G401 (cell line): ENCODE measurements at regions not wholly inside any gene's neighbourhood (a gene's known extent, or its start where the extent isn't known, plus 50 kb on each side); places are given as distances from the start of the nearest gene placed in this dataset.

Experiments
- DNase-seq: peaks from one replicate; pipeline ENCODE4 v3.0.0-alpha.2; 2015; ENCODE audit warnings: low spot score
- in situ Hi-C: cut with HindIII; loops from 2 replicates; pipeline ENCODE4 v1.10.0; 2016; ENCODE audit warnings: low sequenced_read_pairs, mixed read lengths

DNA sequence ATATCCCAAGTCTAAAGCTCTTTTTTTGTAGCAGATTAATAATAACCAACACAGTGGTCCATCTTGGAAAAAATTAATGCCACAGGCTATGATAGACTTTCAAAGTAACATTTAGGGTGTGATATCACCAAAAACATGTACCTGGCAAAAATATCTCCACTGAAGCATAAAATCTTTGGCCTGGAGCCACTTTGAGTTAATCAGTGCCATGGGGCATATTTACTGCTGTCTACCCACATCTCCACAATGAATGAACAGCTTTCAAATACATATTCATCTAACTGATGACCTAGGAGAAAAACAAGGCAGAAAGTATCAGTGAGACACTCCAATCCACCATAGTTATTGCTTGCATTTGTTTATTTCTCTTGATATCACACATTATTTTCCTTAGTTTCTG lies 296.0 kb upstream of the MDFIC2 start:
- in situ Hi-C loops = no loop called here
- DNase-seq = no peak

DNA sequence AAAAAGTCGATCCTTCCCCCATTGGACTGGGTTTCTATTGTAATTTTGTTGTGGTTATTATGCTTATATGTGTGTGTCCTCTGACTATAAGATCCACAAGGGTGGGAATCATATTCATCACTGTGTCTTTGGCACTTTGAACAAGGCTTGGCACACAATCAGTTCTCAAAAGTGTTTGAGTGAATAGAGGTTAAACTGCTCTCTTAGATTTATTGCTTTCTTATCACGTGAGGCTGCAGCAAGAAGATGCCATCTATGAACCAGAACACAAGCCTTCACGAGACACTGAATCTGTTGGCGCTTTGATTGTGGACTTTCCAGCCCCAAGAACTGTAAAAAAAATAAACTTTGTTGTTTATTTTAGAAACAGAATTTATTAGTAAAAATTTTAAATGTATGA lies 295.0 kb upstream of the MDFIC2 start:
- no peak for DNase-seq
- in situ Hi-C loops = no loop called here

DNA sequence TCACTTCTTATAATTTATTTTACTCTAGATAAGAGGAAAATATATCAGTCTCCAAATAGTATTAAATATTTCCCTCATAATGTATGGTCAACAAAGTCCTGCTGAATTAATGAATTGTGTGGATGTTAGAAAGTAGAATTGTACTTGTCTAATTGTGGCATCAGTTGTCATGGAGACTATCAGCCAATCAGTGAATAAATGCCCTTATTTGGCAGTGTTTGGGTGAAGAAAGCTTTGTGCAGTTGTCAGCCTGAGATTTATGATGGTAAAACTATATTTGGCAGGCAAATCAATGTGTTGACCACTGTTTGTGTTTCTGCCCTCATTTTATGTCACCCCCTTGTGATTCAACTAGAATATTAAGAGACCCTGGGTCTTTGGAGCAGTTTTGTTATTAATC lies 293.6 kb upstream of the MDFIC2 start:
- DNase-seq = no peak
- in situ Hi-C loops = no loop called here

DNA sequence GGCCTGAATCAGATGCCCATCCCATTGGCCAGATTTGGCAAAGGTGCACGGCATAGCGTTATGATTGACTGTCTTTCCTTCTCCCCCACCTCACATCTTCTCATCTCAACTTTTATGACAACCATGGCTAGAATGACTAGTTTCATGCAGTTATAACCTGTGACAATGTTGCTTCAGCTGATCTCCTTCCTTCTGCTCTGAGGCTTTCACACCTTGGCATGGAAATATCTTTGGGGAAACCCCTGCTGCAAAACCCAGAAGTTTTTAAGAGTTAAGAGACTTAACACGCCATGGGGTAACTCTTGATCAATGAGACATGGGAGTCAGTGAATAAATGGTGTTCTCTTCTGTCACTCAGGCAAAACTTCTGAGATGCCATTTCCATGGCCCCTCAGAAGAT lies 290.7 kb upstream of the MDFIC2 start:
- in situ Hi-C loops = no loop called here
- no peak for DNase-seq

DNA sequence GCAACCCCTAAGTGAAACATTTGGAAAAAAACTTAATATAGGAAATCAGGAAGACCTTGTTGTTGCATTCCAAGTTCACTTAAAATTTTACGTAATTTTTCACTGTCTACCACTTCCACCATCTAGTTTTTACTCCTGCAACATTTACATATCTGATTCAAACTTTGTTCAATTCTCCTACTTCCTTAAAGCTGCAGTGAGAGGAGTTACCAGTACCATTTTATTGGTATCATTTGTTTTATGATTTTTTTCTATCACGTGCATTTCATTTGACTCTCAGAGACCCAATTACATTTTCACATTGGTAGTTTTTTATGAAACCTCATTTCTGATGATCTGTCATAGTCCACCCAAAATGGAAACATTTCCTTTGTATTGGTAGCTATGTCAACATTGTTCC lies 284.9 kb upstream of the MDFIC2 start:
- in situ Hi-C loops = no loop called here

DNA sequence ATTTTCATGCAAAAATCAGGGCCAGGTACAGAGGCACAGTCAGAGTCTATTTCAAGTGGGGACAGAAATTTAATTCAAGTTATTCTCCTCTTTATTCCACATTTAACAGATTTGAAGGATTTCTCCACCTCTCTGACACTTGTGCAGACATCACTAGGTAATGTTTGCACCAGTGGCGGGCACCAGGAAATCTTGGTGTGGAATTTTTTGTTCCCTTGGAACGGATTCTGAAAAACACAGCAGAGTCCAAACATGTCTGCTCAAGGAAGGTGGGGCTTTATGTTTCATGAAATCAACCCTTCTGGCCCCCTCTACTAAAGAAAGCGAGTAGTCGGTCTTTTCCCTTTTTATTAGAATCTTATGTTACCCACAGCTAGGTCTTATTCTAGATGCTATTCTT lies 271.2 kb upstream of the MDFIC2 start:
- no peak for DNase-seq
- in situ Hi-C loops = no loop called here

More for the DNA sequence above, 284.9 kb upstream of the MDFIC2 start:
- DNase-seq = no peak

DNA sequence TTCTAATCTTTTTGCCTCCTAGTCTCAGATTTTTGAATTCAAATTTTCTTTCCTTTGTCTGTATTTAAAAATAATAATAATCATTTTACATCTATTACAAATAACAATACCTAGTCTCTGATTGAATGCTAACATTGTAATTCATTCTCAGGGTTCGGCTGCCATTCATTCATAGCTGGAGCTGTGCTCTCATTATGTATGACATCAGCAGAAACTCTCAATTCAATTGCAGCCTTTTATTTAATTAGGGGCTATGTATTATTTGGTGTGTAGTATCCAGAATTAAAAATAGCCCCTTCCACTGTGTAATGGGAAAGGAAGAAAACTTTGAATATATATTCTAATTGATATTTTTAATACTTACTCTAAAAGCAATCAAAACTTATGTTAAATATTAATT lies 270.4 kb upstream of the MDFIC2 start:
- DNase-seq = no peak
- in situ Hi-C loops = no loop called here

DNA sequence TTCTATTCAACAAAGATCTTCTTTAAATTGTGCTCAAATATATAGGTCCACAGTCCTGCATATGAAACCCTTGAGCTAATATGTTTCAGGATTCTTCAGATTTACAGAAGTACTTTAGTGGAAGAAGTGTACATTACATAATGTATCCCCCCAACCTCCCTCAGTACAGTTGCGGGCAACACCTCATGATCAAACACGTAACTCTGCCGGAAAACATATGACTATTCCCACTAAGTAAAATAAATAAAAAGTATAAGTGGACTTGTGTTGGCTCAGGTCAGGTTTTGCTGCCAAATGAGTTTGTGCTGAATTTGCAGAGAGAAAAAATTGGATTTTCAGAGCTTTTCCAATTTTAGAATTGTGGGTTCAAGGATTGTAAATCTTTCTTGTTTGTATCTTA lies 267.6 kb upstream of the MDFIC2 start:
- in situ Hi-C loops = no loop called here
- no peak for DNase-seq

DNA sequence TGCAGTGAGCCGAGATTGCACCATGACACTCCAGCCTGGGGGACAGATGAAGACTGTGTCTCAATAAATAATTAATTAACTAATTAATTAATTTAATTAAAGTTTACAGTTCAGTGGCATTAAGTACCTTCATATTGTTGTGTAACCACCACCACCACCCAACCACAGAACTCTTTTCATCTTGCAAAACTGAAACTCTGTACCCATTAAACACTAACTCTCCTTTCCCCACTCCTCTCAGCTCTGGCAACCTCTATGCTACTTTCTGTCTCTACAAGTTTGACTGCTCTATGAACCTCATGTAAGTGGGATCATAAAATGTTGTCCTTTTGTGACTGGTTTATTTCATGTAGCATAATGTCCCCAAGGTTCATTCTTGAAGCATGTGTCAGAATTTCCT lies 259.3 kb upstream of the MDFIC2 start:
- in situ Hi-C loops = no loop called here
- no peak for DNase-seq

DNA sequence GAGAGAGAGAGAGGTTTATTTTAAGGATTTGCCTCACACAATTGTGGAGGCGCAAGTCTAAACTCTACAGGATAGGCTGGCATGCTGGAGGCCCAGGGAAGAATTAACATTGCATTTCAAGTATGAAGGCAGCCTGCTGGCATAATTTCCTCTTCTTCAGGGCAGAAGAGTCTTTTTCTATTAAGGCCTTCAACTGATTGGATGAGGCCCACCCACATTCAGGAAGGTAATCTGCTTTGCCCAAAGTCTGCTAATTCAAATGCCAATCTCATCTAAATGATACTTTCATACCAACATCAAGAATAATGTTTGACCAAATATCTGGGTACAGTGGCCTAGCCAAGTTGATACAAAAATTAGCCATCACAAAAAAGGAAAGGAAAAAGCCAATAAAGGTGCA lies 258.1 kb upstream of the MDFIC2 start:
- DNase-seq = no peak
- in situ Hi-C loops = no loop called here

DNA sequence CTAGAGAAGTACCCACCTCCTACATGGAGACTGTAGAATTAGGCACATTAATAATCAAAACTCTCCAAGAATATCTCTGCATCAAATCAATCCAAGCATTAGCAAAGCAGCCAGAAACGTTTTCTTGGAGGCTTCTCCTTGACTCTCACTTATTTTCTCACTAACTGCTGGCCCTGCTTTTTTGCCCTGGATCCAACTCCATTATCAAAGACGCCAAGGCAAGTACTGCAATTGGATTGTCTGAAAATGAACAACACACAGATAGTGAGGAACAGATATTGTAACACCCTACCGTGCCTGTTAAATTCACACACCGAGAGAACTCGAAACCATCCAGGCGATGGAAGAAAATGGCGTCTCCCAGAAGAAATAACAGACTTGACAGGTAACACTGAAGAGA lies 256.2 kb upstream of the MDFIC2 start:
- no peak for DNase-seq
- in situ Hi-C loops = no loop called here

DNA sequence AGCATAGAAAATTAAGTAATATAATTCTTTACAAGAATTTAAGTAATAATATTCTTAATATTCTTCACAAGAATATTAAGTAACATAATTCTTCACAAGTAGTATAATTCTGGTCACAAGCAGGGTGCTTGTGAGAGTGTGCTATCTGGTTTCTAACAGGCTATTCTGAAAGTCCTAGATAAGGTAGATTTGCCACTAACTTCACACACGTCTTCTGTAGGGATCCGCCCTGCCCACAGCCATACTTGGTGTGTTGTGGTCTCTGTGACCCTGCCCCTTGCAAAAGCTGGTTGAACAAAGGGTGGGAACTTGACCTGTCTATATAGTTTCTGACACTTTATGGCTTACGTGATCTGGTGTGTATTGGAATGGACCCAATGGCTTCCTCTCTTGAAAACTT lies 253.4 kb upstream of the MDFIC2 start:
- no peak for DNase-seq
- in situ Hi-C loops = no loop called here

DNA sequence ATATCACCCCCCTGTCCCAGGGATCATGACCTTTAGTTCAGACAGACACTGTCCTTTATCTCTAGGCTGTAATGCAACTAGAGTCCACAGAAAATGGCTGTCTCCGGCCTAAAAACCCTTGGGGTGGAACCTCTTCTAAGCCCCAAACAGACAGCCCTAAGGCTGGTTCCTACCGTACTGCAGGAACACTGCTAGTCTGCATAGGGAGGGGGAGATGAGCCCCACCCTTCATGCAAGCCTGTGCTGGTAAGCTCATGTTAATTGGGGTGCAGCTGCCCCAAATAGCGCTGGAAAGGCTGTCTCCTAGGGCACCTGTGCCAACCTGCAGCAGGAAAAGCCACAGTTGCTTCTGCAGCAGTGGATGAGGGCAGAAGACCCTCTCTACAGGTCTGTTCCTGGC lies 252.1 kb upstream of the MDFIC2 start:
- in situ Hi-C loops = no loop called here
- no peak for DNase-seq

DNA sequence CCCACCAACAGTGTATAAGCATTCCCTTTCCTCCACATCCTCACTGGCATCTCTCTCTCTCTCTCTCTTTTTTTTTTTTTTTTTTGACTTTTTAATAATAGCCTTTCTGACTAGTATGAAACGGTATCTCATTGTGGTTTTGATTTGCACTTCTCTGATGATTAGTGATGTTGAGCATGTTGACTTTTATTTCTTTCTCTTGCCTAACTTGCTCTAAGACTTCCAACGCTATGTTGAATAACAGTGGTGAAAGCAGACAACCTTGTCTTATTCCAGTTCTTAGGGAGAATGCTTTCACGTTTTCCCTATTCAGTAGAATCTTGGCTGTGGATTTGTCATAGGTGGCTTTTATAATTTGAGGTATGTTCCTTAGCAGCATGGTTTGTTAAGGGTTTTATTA lies 249.4 kb upstream of the MDFIC2 start:
- DNase-seq = no peak
- in situ Hi-C loops = no loop called here

DNA sequence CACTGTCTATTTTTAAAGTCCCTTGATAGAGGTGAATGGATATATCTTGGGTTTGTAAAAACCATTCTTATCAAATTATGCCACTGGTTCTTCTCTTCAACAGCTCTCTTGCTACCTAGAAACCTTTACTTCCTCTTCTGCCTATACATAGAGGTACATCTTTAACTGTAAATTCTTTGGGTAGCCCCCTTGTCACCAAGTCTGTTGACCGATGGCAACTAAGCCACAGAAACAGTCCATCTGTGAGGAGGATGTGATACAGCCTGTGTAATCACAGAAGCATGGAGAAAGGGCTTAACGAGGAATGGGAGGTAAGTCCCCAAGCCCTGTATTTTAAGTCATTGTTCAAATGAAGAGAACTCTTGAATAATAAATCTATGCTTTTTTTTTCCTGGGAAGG lies 246.5 kb upstream of the MDFIC2 start:
- no peak for DNase-seq
- in situ Hi-C loops = no loop called here

DNA sequence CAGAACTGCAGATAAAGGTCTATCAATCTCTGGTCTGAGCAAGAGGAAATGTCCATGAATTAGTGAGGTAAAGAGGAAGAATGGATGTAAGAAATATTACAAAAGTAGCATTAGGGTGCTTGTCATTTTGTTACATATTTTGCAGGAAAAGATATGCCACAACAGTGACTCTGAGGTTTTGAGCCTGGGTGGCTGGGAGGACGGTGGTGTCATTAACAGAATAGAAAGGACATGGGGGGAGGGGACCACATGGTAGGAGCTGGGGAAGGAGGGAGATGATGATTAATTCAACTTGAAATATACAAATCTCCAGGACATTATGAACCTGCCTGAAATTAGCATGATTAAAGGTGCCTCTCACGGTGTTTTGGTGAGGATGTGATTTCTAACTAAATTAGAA lies 245.5 kb upstream of the MDFIC2 start:
- in situ Hi-C loops = no loop called here
- DNase-seq = no peak

DNA sequence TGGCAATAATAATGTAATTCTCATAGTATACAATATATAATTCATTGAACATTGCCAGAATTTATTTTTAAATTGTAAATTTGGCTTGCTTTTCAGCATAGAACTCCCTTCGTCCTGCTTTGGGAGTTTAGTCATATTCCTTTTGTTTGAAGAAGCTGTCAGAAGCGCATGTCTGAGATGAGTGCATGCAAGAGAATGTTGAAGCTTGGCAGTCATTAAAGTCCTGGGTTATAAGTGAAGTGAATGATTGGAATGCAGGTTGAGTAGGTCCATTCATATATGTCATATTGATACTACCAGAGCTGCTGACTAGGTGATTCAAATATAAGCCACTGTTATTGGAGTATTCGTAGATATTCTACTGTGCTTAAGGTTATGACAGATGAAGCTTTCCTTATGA lies 243.6 kb upstream of the MDFIC2 start:
- no peak for DNase-seq
- in situ Hi-C loops = no loop called here

DNA sequence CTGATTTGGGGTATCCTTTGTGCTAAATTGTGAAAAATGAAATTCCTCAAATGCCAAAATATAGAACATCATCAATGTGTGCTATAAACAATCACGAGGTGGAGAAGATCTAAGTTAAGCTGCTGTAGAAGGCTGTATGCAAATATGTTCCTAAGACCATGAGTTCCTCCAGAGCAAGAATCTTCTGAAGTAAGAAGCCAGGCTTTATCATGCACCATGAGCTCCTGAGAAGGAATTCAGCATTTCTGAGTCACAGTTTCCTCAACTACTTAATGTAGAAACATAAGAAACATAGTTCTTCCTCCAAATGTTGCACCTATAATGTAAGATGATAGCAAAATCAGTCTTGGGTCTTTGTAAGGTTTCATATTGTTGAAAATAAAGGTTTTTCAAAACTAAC lies 241.7 kb upstream of the MDFIC2 start:
- in situ Hi-C loops = no loop called here
- DNase-seq = no peak

DNA sequence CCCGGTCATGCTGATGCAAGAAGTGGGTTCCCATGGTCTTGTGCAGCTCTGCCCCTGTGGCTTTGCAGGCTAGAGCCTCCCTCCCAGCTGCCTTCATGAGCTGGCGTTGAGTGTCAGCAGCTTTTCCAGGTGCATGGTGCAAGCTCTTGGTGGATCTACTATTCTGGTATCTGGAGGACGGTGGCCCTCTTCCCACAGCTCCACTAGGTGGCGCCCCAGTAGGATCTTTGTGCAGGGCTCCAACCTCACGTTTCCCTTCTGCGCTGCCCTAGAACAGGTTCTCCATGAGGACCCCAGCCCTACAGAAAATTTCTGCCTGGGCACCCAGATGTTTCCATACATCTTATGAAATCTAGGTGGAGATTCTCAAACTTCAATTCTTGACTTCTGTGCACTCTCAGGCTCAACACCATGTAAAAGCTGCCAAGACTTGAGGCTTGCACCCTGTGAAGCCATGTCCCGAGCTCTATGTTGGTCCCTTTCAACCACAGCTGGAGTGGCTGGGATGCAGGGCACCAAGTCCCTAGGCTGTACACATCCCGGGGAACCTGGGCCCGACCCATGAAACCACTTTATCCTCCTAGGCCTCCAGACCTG lies 238.4 kb upstream of the MDFIC2 start:
- in situ Hi-C loops = no loop called here
- peak; percentile 18 for DNase-seq

DNA sequence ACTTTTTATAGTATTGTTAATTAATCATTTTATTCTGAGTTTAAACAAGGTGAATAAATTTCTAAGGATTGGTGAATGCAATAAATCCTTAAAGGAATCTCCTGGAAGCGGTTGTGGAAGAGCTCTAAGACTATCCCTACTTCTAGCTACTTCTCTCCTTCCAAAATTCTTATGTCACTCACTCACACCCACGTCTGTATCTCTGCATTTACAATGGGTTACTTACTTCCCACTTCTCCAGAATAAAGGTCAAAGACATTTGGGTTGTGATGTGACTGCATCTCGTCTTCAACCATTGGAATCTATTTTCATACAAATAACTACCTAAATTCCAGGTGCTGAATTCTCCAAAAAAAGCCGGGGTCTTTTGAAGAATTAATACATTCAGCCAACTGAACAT lies 234.2 kb upstream of the MDFIC2 start:
- DNase-seq = no peak
- in situ Hi-C loops = no loop called here

DNA sequence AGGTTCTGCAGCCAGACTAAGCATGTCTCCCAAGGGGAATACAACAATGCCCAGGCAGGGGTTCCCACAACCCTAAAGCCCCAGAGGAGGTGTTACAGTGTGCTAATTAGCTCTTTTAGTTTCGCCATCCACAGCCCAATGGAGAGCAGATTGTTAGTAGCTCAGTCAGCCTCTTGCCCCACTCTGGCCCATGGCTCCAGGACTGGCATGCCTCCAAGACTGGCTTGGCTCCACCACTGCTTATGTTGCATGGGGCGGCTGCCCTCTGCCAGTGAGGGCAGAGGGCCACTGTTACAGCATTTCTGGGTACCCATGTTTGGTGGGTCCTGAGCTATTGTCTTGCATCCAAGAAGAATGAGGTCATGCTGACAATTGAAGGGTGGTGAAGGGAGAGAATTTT lies 231.1 kb upstream of the MDFIC2 start:
- in situ Hi-C loops = no loop called here
- no peak for DNase-seq

DNA sequence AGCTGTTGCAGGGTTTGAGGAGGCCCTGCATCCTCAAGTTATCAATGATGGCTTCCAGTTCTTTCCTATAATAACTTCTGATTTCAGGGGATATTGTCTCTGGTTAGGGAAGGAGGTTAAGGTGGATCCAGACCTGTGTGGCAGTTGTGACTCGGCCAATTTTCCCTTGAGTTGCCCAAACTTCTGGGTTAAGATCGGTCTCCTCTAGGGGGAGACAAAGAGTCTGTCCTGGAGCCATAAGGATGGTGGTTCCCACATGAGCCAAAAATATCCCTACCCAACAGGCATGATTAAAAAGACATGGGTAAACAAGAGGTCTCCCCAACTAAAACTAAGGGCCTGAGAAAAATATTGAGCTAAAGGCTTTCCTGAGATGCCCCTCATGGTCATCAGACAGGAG lies 227.5 kb upstream of the MDFIC2 start:
- in situ Hi-C loops = no loop called here
- no peak for DNase-seq
